OCI-LY1 (cell line): ENCODE measurements at regions not wholly inside any gene's neighbourhood (a gene's known extent, or its start where the extent isn't known, plus 50 kb on each side); places are given as distances from the start of the nearest gene placed in this dataset.

ENCODE experiments used
- H2AFZ ChIP-seq: fragments of 200-600 bp; sonication (generic), shearing (Covaris generic); 2 replicates; pipeline ENCODE4 v1.6.0; 2014; ENCODE audit warnings: antibody characterized with exemption, mild to moderate bottlenecking, low read length
- H3F3A ChIP-seq: fragments of 200-600 bp; sonication (generic), shearing (Covaris generic); 2 replicates; pipeline ENCODE4 v1.6.0; 2014; ENCODE audit warnings: mild to moderate bottlenecking, antibody characterized with exemption, low read length, moderate library complexity; ENCODE audit not compliant: insufficient read depth
- H3K27ac ChIP-seq: fragments of 200-600 bp; sonication (generic); 2 replicates; pipeline ENCODE4 v1.5.1; 2014; ENCODE audit warnings: low read length, mixed run types, mild to moderate bottlenecking, low read depth; ENCODE audit not compliant: poor library complexity, severe bottlenecking
- H3K27me3 ChIP-seq: fragments of 200-600 bp; sonication (generic); 2 replicates; pipeline ENCODE4 v1.6.0; 2014; ENCODE audit warnings: antibody characterized with exemption, mild to moderate bottlenecking, low read length, moderate library complexity; ENCODE audit not compliant: insufficient read depth
- H3K36me3 ChIP-seq: fragments of 200-600 bp; sonication (generic); 2 replicates; pipeline ENCODE4 v1.6.1; 2014; ENCODE audit warnings: mild to moderate bottlenecking, antibody characterized with exemption, low read length, moderate library complexity, mixed read lengths; ENCODE audit not compliant: insufficient read depth
- H3K4me1 ChIP-seq: fragments of 200-600 bp; sonication (generic); 2 replicates; pipeline ENCODE4 v1.5.1; 2014; ENCODE audit warnings: mild to moderate bottlenecking, low read length, moderate library complexity; ENCODE audit not compliant: insufficient read depth, severe bottlenecking
- H3K4me2 ChIP-seq: fragments of 200-600 bp; sonication (generic), shearing (Covaris generic); 2 replicates; pipeline ENCODE4 v1.6.1; 2014; ENCODE audit warnings: low read length
- H3K4me3 ChIP-seq: fragments of 200-600 bp; sonication (generic); 2 replicates; pipeline ENCODE4 v1.5.1; 2014; ENCODE audit warnings: low read length, low read depth, mild to moderate bottlenecking, mixed read lengths; ENCODE audit not compliant: poor library complexity, severe bottlenecking
- H3K79me2 ChIP-seq: fragments of 200-600 bp; shearing (Covaris generic); 2 replicates; pipeline ENCODE4 v1.6.1; 2016; ENCODE audit warnings: mixed run types, low read length, mixed read lengths; ENCODE audit not compliant: insufficient read depth
- H3K9ac ChIP-seq: fragments of 200-600 bp; sonication (generic), shearing (Covaris generic); 2 replicates; pipeline ENCODE4 v1.6.1; 2014; ENCODE audit warnings: mild to moderate bottlenecking, low read length, mixed read lengths
- H3K9me2 ChIP-seq: fragments of 200-600 bp; sonication (generic), shearing (Covaris generic); 2 replicates; pipeline ENCODE4 v1.6.1; 2014; ENCODE audit warnings: low read depth, mild to moderate bottlenecking, low read length, mixed read lengths
- H3K9me3 ChIP-seq: fragments of 200-600 bp; shearing (Covaris generic); 2 replicates; pipeline ENCODE4 v1.6.1; 2014; ENCODE audit warnings: low read length, mixed read lengths
- H4K20me1 ChIP-seq: fragments of 200-600 bp; sonication (generic), shearing (Covaris generic); 2 replicates; pipeline ENCODE4 v1.6.0; 2016; ENCODE audit warnings: mild to moderate bottlenecking, low read length; ENCODE audit not compliant: insufficient read depth
- CTCF ChIP-seq: fragments of 200-600 bp; sonication (generic), shearing (Covaris generic); IDR thresholded peaks from 2 replicates; pipeline ENCODE4 v1.5.1; 2017; ENCODE audit warnings: mild to moderate bottlenecking, antibody characterized with exemption, low read length, moderate library complexity, mixed read lengths
- EZH2 ChIP-seq: fragments of 200-600 bp; sonication (generic), shearing (Covaris generic); IDR thresholded peaks from 2 replicates; pipeline ENCODE4 v1.8.0; 2017; ENCODE audit warnings: borderline replicate concordance, mixed run types, mild to moderate bottlenecking, antibody characterized with exemption, low read length, moderate library complexity, mixed read lengths

- Histone ChIP-seq H3K9me3 (peaks cover 3% of the 10 kb centered on the region; the same call in 1 of the 2 replicates), H2AFZ (0 out of 2 replicates have a peak overlapping the region, but pooled peaks have one; percentile 7), H3K27me3 (no peaks in the 10 kb centered on the region), H3K9ac (no peak overlapping the region), H4K20me1 (no peaks in the 10 kb centered on the region), H3K4me3 (no peak overlapping the region), H3K79me2 (no peaks in the 10 kb centered on the region), H3K27ac (peak overlapping the region; percentile 2), H3K36me3 (no peaks in the 10 kb centered on the region), H3K4me2 (no peak overlapping the region), H3K4me1 (peaks cover 7% of the 10 kb centered on the region), H3K9me2 (no peaks in the 10 kb centered on the region), H3F3A (no peaks in the 10 kb centered on the region)
- TF ChIP-seq CTCF, result no peak
- TF ChIP-seq EZH2, result no peak
These were observed 661.6 kb upstream of the FBXO33 start for GRCh38 chr14:40093800-40094199.

- H3K9me2 ChIP-seq, result no peaks in the 10 kb centered on the region
- H3K4me3 ChIP-seq, result no peak overlapping the region
- H4K20me1 ChIP-seq, result no peaks in the 10 kb centered on the region
- H3F3A ChIP-seq, result no peaks in the 10 kb centered on the region
- H3K79me2 ChIP-seq, result no peaks in the 10 kb centered on the region
- 0 out of 2 replicates have a peak overlapping the region, but pooled peaks have one; percentile 88 for H2AFZ ChIP-seq
- no peaks in the 10 kb centered on the region for H3K9me3 ChIP-seq
- H3K27ac ChIP-seq, result no peak overlapping the region
- no peaks in the 10 kb centered on the region for H3K4me1 ChIP-seq
- no peaks in the 10 kb centered on the region for H3K27me3 ChIP-seq
- no peaks in the 10 kb centered on the region for H3K36me3 ChIP-seq
- H3K9ac ChIP-seq, result no peak overlapping the region
- TF ChIP-seq CTCF (no peak), EZH2 (no peak)
- no peak overlapping the region for H3K4me2 ChIP-seq
These were observed 641.9 kb upstream of the FBXO33 start for GRCh38 chr14:40074169-40074568.

- no peak overlapping the region for H3K4me2 ChIP-seq
- TF ChIP-seq CTCF (no peak), EZH2 (no peak)
- no peak overlapping the region for H2AFZ ChIP-seq
- no peaks in the 10 kb centered on the region for H3F3A ChIP-seq
- no peaks in the 10 kb centered on the region for H3K36me3 ChIP-seq
- no peaks in the 10 kb centered on the region for H3K4me1 ChIP-seq
- H3K9me2 ChIP-seq, result no peaks in the 10 kb centered on the region
- H3K27ac ChIP-seq, result no peak overlapping the region
- H3K9me3 ChIP-seq, result no peaks in the 10 kb centered on the region
- no peaks in the 10 kb centered on the region for H3K27me3 ChIP-seq
- no peaks in the 10 kb centered on the region for H4K20me1 ChIP-seq
- no peak overlapping the region for H3K9ac ChIP-seq
- no peaks in the 10 kb centered on the region for H3K79me2 ChIP-seq
- H3K4me3 ChIP-seq, result no peak overlapping the region
These were observed 639.9 kb upstream of the FBXO33 start for GRCh38 chr14:40072175-40072574.
